Stomach smooth muscle (tissue), 2 donors: ENCODE measurements at regions not wholly inside any gene's neighbourhood (a gene's known extent, or its start where the extent isn't known, plus 50 kb on each side); places are given as distances from the start of the nearest gene placed in this dataset.

Source experiments
- H3K27ac ChIP-seq: one replicate; pipeline ENCODE4 v1.7.0; 2013; ENCODE audit warnings: mild to moderate bottlenecking, low read length, inconsistent platforms
- H3K27me3 ChIP-seq, 2 donors: one replicate each; pipeline ENCODE4 v1.7.0; 2013; ENCODE audit warnings: low read length in 2 of 2; ENCODE audit not compliant: insufficient read depth in 2 of 2, control insufficient read depth in 1 of 2
- H3K36me3 ChIP-seq, 2 donors: one replicate each; pipeline ENCODE4 v1.7.0; 2013; ENCODE audit warnings: low read length in 2 of 2; ENCODE audit not compliant: control insufficient read depth in 2 of 2, insufficient read depth in 2 of 2
- H3K4me1 ChIP-seq: one replicate; pipeline ENCODE4 v1.7.0; 2013; ENCODE audit warnings: low read length; ENCODE audit not compliant: control insufficient read depth, insufficient read depth
- H3K4me3 ChIP-seq, 2 donors: one replicate each; pipeline ENCODE4 v1.7.0; 2013; ENCODE audit warnings: low read length in 2 of 2
- H3K9ac ChIP-seq, 2 donors: one replicate each; pipeline ENCODE4 v1.7.0; 2013; ENCODE audit warnings: low read length in 2 of 2, mild to moderate bottlenecking in 1 of 2
- H3K9me3 ChIP-seq, 2 donors: one replicate each; pipeline ENCODE4 v1.7.0; 2013; ENCODE audit warnings: low read length in 2 of 2; ENCODE audit not compliant: control insufficient read depth in 2 of 2
- donor health status: healthy.
- donor health status: Pancreatic carcinoma.

DNA sequence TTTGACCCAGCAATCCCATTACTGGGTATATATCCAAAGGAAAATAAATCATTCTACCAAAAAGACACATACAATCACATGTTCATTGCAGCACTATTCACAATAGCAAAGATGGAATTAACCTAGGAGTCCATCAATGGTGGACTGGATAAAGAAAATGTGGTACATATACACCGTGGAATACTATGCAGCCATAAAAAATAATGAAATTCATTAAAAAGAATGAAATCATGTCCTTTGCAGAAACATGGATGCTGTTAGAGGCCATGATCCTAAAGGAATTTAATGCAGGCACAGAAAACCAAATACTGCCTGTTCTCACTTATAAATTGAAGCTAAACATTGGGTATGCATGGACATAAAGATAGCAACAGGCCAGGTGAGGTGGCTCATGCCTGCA, 61.9 kb upstream of the BMP6 start:
- H3K9ac ChIP-seq = no peak overlapping the region
- peaks cover 0 to 4% of the 10 kb centered on the region in 2 donors for H3K27me3 ChIP-seq
- H3K9me3 ChIP-seq = no peaks in the 10 kb centered on the region
- H3K36me3 ChIP-seq = no peaks in the 10 kb centered on the region
- H3K4me3 ChIP-seq = no peak overlapping the region
- H3K27ac ChIP-seq = no peak overlapping the region
- no peaks in the 10 kb centered on the region for H3K4me1 ChIP-seq

DNA sequence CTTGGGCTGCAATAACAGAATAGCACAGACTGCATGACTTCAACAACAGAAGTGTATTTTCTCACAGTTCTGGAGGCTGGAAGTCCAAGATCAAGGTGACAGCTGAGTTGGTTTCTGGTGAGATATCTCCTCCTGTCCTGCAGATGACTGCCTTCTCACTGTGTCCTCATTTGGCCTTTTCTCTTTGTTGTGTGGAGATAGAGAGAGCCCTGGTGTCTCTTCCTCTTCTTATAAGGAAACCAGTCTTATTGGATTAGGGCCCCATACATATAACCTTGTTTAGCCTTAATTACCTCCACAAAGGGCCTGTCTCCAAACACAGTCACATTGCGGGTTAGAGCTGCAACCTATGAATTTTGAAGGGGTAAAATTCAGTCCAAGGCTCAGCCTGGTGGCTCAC, 57.0 kb upstream of the BMP6 start:
- Histone ChIP-seq H3K4me3 (no peak overlapping the region), H3K4me1 (peaks cover 4% of the 10 kb centered on the region), H3K9me3 (no peaks in the 10 kb centered on the region), H3K36me3 (no peaks in the 10 kb centered on the region), H3K27me3 (peaks cover 2 to 4% of the 10 kb centered on the region in 2 donors), H3K9ac (no peak overlapping the region), H3K27ac (no peak overlapping the region)

- Histone ChIP-seq H3K36me3 (no peaks in the 10 kb centered on the region), H3K4me1 (peaks cover 6% of the 10 kb centered on the region), H3K4me3 (no peak overlapping the region), H3K27ac (no peak overlapping the region), H3K27me3 (peaks cover 2 to 4% of the 10 kb centered on the region in 2 donors), H3K9me3 (no peaks in the 10 kb centered on the region), H3K9ac (no peak overlapping the region)
Observed at GRCh38 chr6:7669742-7670141, 56.2 kb upstream of the BMP6 start.

- H3K9ac ChIP-seq = no peak overlapping the region
- peaks cover 2 to 4% of the 10 kb centered on the region in 2 donors for H3K27me3 ChIP-seq
- H3K9me3 ChIP-seq = no peaks in the 10 kb centered on the region
- H3K4me3 ChIP-seq = no peak overlapping the region
- H3K27ac ChIP-seq = no peak overlapping the region
- H3K4me1 ChIP-seq = peaks cover 6% of the 10 kb centered on the region
- H3K36me3 ChIP-seq = no peaks in the 10 kb centered on the region
Observed at GRCh38 chr6:7671076-7671475, 54.8 kb upstream of the BMP6 start.

DNA sequence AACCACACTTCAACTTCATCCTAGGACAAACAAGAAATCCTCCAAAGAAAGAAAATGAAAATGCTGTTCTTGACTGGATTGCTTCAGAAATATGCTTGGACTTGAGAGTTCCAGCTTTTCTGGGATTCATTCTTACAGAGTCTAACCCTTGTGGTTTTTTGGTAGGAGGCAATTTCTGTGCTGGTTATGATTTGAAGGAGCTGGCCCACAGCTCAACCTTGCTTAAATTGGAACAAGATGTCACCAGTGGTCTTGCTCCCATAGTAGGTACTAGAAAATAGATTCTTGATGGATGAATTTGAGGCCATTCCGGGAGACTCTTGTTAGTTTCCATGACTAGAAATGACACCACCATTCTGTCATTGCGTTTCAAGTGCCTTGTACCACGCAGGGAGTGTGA, 54.3 kb upstream of the BMP6 start:
- Histone ChIP-seq H3K9me3 (no peaks in the 10 kb centered on the region), H3K4me1 (peaks cover 6% of the 10 kb centered on the region), H3K27ac (no peak overlapping the region), H3K9ac (no peak overlapping the region), H3K36me3 (no peaks in the 10 kb centered on the region), H3K4me3 (no peak overlapping the region), H3K27me3 (peaks cover 2 to 4% of the 10 kb centered on the region in 2 donors)

- no peak overlapping the region for H3K9ac ChIP-seq
- peaks cover 6% of the 10 kb centered on the region for H3K4me1 ChIP-seq
- H3K9me3 ChIP-seq = no peaks in the 10 kb centered on the region
- H3K27ac ChIP-seq = no peak overlapping the region
- H3K27me3 ChIP-seq = peaks cover 2 to 4% of the 10 kb centered on the region in 2 donors
- peak overlapping the region in 1 of 2 donors; percentile 49 for H3K4me3 ChIP-seq
- H3K36me3 ChIP-seq = no peaks in the 10 kb centered on the region
Observed at GRCh38 chr6:7672066-7673062, 53.5 kb upstream of the BMP6 start.

- peaks cover 2 to 4% of the 10 kb centered on the region in 2 donors for H3K27me3 ChIP-seq
- peaks cover 6% of the 10 kb centered on the region for H3K4me1 ChIP-seq
- H3K9ac ChIP-seq = no peak overlapping the region
- peak overlapping the region; percentile 25 to 49 for H3K4me3 ChIP-seq
- no peaks in the 10 kb centered on the region for H3K36me3 ChIP-seq
- no peak overlapping the region for H3K27ac ChIP-seq
- H3K9me3 ChIP-seq = no peaks in the 10 kb centered on the region
Observed at GRCh38 chr6:7673063-7673536, 52.8 kb upstream of the BMP6 start.

DNA sequence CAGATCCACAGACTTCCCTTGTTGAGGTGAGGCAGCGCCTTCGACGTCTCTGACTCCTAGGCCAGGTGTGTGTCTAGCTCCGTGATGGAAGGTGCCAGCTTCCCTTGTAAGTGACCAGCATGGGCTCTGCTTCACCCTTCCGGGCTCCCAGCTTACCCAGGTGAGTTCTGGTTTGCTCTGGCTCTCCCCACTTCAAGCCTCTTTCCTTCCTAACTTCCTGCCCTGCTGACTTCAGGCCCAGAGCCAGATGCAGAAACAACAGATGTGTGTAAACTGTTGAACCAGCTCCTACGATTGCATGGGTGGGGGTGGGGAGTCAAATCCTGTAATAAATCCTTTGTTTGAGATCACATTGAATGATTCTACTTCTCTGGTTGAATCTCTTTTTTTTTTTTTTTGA, 51.6 kb upstream of the BMP6 start:
- H3K9me3 ChIP-seq = no peaks in the 10 kb centered on the region
- H3K36me3 ChIP-seq = no peaks in the 10 kb centered on the region
- no peak overlapping the region for H3K9ac ChIP-seq
- H3K4me1 ChIP-seq = peaks cover 6% of the 10 kb centered on the region
- peaks cover 2 to 4% of the 10 kb centered on the region in 2 donors for H3K27me3 ChIP-seq
- H3K4me3 ChIP-seq = no peak overlapping the region
- no peak overlapping the region for H3K27ac ChIP-seq

- H3K4me3 ChIP-seq = no peak overlapping the region
- peaks cover 6% of the 10 kb centered on the region for H3K4me1 ChIP-seq
- no peak overlapping the region for H3K27ac ChIP-seq
- H3K27me3 ChIP-seq = peaks cover 2 to 9% of the 10 kb centered on the region in 2 donors
- H3K9me3 ChIP-seq = no peaks in the 10 kb centered on the region
- H3K9ac ChIP-seq = no peak overlapping the region
- no peaks in the 10 kb centered on the region for H3K36me3 ChIP-seq
Observed at GRCh38 chr6:7675353-7675945, 50.5 kb upstream of the BMP6 start.
